C4-2B (cell line): ENCODE measurements at regions not wholly inside any gene's neighbourhood (a gene's known extent, or its start where the extent isn't known, plus 50 kb on each side); places are given as distances from the start of the nearest gene placed in this dataset.

Experiments used
- ZFX ChIP-seq: fragments of 450-650 bp; IDR thresholded peaks from 2 replicates; pipeline ENCODE4 v1.6.1; 2017
- TF ChIP-seq, protein P1 (sequence below): fragments of 450-650 bp; conservative IDR thresholded peaks from 2 replicates; pipeline ENCODE4 v1.5.1; 2017; ENCODE audit warnings: mild to moderate bottlenecking

DNA sequence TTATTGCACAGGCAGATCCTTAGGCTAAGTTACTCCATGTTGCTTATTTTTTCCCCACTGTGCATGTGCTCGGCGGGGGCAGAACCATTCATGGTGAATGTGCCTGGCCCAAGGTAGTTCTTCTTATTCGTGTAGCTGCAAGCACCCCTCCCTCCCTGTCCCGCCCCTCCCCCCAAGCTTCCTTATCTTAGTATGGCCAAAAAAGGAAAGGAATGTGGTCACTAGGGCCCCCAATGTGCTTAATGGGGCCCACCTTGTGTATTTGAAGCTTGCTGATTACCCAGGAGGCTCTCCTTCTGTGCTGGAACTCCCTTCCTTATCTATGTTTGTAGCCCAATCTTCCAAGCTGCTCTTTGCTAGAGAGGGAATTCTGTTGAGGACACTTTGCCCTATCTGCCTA, 1259.7 kb upstream of the RAG2 start:
- TF ChIP-seq, protein P1, sequence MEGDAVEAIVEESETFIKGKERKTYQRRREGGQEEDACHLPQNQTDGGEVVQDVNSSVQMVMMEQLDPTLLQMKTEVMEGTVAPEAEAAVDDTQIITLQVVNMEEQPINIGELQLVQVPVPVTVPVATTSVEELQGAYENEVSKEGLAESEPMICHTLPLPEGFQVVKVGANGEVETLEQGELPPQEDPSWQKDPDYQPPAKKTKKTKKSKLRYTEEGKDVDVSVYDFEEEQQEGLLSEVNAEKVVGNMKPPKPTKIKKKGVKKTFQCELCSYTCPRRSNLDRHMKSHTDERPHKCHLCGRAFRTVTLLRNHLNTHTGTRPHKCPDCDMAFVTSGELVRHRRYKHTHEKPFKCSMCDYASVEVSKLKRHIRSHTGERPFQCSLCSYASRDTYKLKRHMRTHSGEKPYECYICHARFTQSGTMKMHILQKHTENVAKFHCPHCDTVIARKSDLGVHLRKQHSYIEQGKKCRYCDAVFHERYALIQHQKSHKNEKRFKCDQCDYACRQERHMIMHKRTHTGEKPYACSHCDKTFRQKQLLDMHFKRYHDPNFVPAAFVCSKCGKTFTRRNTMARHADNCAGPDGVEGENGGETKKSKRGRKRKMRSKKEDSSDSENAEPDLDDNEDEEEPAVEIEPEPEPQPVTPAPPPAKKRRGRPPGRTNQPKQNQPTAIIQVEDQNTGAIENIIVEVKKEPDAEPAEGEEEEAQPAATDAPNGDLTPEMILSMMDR = no peak
- TF ChIP-seq ZFX = no peak
